NCI-H2196 treated with DMSO at 0.1 percent for 48 hours (cell line): ENCODE measurements at regions not wholly inside any gene's neighbourhood (a gene's known extent, or its start where the extent isn't known, plus 50 kb on each side); places are given as distances from the start of the nearest gene placed in this dataset.

Experiments
- DNase-seq: peaks from one replicate; lab custom pipeline; 2025; ENCODE audit not compliant: unreplicated experiment; lab: John Stamatoyannopoulos, UW

DNA sequence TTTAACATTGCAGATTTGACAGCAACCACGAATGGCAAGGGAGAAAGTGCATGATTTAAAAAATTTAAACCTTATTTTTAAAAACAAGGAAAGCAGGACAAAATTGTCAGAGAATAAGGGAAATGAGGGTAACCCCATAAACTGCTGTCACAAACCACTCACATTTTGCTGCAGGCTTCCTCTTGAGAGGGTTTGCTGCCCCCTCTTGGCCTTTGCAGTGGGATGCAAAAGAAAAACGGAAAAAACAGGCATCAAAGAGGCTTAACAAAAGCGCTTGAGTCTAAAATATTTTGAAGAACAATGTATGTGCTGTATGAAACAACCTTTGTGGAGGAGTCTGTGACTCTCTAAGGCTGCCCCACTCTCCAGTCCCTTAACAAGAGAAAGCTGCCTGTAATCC lies 91.6 kb downstream of the TMX3 start:
- peak; percentile 1 for DNase-seq

GRCh38 chr18:68611311-68611710 lies 103.6 kb downstream of the TMX3 start:
- no peak for DNase-seq

- no peak for DNase-seq
Measured at GRCh38 chr18:68608851-68609490, 105.9 kb downstream of the TMX3 start.

DNA sequence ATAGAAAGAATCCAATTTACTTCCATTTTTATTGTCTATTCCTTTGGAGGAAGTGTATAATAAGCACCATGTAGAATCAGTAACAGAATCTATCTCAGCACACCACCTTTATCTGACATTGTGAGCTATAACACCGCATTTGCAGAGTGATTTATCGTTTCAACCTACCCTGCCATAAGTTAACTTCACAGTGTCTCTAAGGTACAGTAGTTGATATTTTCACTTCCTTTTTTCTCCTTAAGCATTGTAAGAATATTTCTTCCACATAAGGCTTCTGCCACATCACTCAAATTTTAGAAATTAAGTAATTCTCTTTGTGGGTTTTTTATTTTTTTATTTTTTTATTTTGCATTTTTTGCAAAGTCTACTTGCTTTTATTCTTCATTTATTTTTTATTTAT lies 107.1 kb downstream of the TMX3 start:
- no peak for DNase-seq

GRCh38 chr18:68604256-68604655 lies 110.7 kb downstream of the TMX3 start:
- DNase-seq = no peak

GRCh38 chr18:68596016-68596415 lies 118.9 kb downstream of the TMX3 start:
- no peak for DNase-seq

- DNase-seq = no peak
Measured at GRCh38 chr18:68588169-68588568, 126.7 kb downstream of the TMX3 start.

DNA sequence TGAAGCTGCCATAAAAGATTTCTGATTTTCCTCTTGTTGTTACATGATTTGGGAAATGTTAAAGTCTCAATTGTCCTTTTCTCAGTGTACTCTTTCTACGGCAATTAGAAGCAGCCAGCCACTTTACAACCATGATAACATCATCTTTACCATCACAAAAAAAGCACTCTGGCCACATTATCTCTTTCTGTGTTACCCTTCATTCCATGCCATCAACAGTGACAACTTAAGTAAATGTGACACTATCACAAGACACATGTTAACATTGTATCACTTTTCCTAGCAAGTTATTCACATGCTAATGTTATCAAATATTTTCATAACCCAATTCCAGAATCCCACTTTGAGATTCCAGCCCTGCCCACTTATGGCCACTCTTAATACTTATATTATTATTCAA lies 131.2 kb downstream of the TMX3 start:
- DNase-seq = no peak

- DNase-seq = no peak
Measured at GRCh38 chr18:68574311-68574710, 140.6 kb downstream of the TMX3 start.

DNA sequence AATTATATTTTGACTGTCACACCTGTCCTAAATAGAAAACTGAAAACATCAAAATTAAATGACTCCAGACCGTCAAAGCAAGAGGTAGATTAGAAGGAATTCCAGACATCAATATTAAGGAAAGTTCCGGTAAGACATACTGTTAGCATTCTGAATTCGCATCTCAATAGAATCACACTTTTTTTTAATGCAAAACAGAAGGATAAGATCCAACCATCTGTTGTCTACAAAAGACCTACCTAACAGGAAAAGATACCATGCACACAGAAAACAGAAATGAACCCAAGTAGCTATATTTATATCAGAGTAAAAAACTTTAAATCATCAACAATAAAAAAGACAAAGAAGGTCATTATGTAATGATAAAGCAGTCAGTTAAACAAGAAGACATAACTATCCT lies 145.0 kb downstream of the TMX3 start:
- DNase-seq = no peak

DNA sequence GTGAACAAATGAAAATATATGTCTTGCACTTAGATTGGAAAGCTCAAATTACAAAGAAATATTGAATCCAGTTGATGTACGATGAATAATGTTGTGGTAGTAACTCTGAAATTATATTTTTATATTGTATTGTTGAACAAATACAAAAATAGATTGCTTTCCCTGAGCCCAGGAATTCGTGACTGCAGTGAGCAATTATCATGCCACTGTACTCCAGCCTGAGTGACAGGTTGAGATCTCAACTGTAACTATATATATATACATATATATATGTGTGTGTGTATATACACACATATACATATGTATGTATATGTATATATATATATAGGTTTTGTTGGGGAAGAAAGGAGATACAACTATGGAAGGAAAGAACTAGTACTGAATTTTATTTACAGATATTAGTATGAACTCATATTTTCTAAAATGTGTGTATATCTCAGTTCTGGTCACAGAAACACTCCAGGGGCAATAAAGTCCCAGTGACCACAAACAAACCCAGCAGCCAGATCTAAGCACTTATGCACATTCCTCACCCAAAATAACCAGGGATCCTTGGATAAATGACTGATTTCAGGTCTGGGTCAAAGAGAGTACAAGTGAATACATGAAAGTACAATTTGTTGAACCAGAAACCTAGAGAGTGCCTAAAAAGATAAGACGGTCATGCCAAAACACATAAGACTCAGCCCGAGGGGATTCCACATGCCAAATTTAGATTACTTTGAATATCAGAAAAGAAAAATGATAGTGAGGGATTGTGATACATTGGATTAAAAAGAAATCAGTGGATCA lies 146.3 kb downstream of the TMX3 start:
- DNase-seq = no peak

DNA sequence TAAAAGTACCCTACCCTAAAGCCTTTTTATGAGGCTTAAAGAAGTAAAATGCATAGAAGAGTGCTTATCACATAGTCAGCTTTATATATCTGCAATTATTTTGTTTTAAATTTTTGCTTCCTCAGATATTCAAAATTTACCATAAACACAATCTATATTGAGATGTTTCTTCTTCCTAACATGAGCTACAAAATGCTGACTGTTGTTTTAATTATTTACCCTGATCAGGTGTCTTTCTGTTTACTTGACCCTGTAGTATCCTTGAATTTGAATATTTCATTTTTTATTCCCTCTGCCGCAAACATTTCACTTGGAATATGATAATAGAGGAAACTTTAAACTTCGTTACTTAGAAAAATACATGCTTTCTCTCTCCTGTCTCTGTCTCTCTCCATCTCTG lies 147.9 kb downstream of the TMX3 start:
- DNase-seq = no peak

DNA sequence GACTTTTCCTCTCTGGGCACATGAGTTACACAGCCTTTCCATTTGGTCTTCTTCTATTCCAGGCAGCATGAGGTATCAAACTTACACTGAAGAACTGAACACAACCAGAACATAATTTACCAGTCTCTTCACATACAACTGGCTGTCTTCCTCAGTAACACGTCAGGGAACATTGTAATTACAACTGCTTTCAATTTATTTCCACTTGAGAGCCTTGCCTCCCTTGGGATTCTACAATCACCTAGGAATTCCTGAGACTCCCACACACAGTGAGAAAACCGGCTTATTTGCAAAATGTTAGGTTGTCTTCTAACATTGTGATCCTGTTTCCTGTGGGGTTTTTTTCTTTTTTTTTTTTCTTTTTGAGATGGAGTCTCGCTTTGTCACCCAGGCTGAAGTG lies 149.9 kb downstream of the TMX3 start:
- no peak for DNase-seq

- no peak for DNase-seq
Measured at GRCh38 chr18:68564351-68564750, 150.6 kb downstream of the TMX3 start.

- DNase-seq = no peak
Measured at GRCh38 chr18:68560128-68560527, 154.8 kb downstream of the TMX3 start.

- DNase-seq = no peak
Measured at GRCh38 chr18:68557183-68557582, 157.7 kb downstream of the TMX3 start.

- no peak for DNase-seq
Measured at GRCh38 chr18:68555879-68556301, 159.0 kb downstream of the TMX3 start.

DNA sequence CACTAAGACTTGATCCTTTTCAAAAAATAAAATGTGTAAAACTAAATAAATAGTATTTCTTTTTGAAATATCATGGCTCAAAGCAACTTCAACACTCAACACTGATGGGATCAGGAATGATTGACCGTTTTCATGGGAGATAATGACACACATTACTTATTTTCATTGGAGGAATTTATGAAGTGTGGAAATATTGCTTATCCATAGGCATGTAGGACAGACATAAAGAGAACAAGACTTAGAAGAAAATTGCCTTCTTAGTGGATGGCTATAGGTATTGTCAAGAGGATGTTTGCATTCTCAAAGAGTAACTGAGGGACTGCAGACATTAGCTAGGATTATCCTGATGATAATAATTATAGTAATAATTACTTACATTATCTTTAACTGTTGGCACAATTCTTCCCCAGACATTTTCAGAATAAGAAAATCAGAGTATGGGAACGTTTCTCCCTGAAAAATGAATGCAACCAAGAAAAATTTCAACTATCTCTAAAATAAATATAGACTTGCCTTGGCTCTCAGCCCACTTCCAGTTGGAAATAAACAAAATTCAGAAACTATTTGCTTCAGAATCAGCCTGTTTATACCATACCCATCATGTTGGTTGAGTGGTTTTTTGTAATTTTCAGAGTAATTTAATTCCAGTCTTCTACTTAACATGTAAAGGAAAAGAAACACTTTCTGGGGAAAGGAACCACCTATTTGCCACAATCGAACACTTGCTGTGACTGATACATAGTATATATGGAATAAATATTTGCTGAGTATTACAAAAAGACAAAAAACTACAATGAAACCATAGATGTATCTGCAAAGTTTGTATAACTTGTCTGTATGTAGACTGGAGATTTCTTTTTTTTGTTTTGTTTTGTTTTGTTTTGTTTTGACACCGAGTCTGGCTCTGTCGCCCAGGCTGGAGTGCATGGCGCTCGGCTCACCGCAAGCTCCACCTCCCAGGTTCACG lies 165.7 kb downstream of the TMX3 start:
- DNase-seq = no peak

- DNase-seq = no peak
Measured at GRCh38 chr18:68543344-68543743, 171.6 kb downstream of the TMX3 start.

DNA sequence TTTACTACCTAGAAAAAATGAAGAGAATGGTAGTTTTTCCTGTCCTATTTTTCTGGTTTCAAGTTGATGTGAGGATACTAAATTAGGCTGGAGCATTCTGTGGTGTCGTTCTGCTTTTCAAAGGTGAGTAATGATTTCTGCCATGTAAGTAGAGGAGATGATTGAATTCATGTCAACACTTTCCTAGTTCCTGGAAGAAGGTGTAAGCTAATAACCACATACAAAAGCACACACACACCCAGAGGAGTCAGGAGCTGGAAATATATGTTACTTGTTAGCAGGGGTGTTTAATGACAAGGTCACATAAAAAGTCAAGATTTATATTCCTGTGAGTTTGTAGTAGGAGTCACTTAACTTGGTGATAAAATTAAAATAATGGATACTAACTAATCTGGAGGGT lies 172.1 kb downstream of the TMX3 start:
- DNase-seq = no peak

- no peak for DNase-seq
Measured at GRCh38 chr18:68533641-68534040, 181.3 kb downstream of the TMX3 start.
